HepG2 (cell line): ENCODE measurements at regions not wholly inside any gene's neighbourhood (a gene's known extent, or its start where the extent isn't known, plus 50 kb on each side); places are given as distances from the start of the nearest gene placed in this dataset.
A peak's percentile ranks its signal among the peaks of the same experiment; 100 is the strongest.

Source experiments
- ATAC-seq: fragments of 200-7000 bp; cut with Tn5 transposase; 3 replicates; pipeline ENCODE4 v1.9.1; 2020; ENCODE audit warnings: mild to moderate bottlenecking, moderate library complexity
- BruUV-seq: library from RNA; stranded (reverse); fragments of 400-500 nt; replicated peaks from 2 replicates; lab custom pipeline; 2021; lab: Mats Ljungman, UMichigan
- CTCF ChIA-PET: fragments of 300-600 bp; formaldehyde crosslinking; extraction: SDS; loops from one replicate; lab custom pipeline; 2021; ENCODE audit warnings: low total read pairs, inconsistent platforms, low intra/inter-chr PET ratio; lab: Yijun Ruan, JAX
- POLR2A ChIA-PET: fragments of 350-600 bp; sonication (Branson Sonifier 250); formaldehyde crosslinking; loops from one replicate; lab custom pipeline; 2020; ENCODE audit warnings: antibody characterized with exemption, inconsistent platforms; lab: Yijun Ruan, JAX
- DNase-seq: peaks from one replicate; pipeline ENCODE4 v3.0.0-alpha.2; 2015; ENCODE audit warnings: low spot score
- FAIRE-seq: peaks from 3 replicates; lab custom pipeline; 2011; peaks lifted over from hg19 to GRCh38; lab: Jason Lieb, UNC
- H2AFZ ChIP-seq: one replicate; pipeline ENCODE4 v1.6.1; 2011; ENCODE audit warnings: low read length, inconsistent platforms
- H3K27ac ChIP-seq: fragments of 300-600 bp; 3 replicates; pipeline ENCODE4 v1.8.0; 2011; ENCODE audit warnings: mixed run types, mild to moderate bottlenecking, mixed read lengths, low read length, inconsistent platforms; ENCODE audit not compliant: insufficient read depth; ENCODE audit errors: extremely low read length
- H3K27me3 ChIP-seq, 2 experiments: fragments of 200-600 bp in 1 of 2; 2 replicates in 1 of 2; 3 replicates in 1 of 2; pipeline versions ENCODE4 v1.6.0 to v1.8.0; 2011; ENCODE audit warnings: low read length in 2 of 2, mild to moderate bottlenecking in 2 of 2, moderate library complexity in 2 of 2, inconsistent platforms in 1 of 2; ENCODE audit not compliant: insufficient read depth in 2 of 2, control insufficient read depth in 1 of 2
- H3K36me3 ChIP-seq, 2 experiments: fragments of 200-600 bp in 1 of 2; replicated peaks in 1 of 2; 2 replicates in 1 of 2; 3 replicates in 1 of 2; pipeline versions ENCODE4 v1.5.1 to v1.8.0; 2011; ENCODE audit warnings: low read length in 2 of 2, inconsistent platforms in 1 of 2; ENCODE audit not compliant: insufficient read depth in 2 of 2, control insufficient read depth in 1 of 2
- H3K4me1 ChIP-seq: 2 replicates; pipeline ENCODE4 v1.5.1; 2012; ENCODE audit warnings: low read length, inconsistent platforms; ENCODE audit not compliant: insufficient read depth
- H3K4me2 ChIP-seq: 2 replicates; pipeline ENCODE4 v1.6.0; 2011; ENCODE audit warnings: low read depth, low read length, inconsistent platforms
- H3K4me3 ChIP-seq, 3 experiments: fragments of 200-600 bp in 1 of 3; sonication (generic), shearing (Covaris generic) in 1 of 3; replicated peaks in 1 of 3; 2 replicates each; pipeline ENCODE4 v1.5.1; 2011 to 2016; ENCODE audit warnings: low read length in 3 of 3, inconsistent platforms in 2 of 3, low read depth in 2 of 3, mild to moderate bottlenecking in 2 of 3, control low read depth in 1 of 3, mixed read lengths in 1 of 3; ENCODE audit not compliant: insufficient read depth in 1 of 3
- H3K79me2 ChIP-seq: one replicate; pipeline ENCODE4 v1.6.1; 2011; ENCODE audit warnings: low read length, inconsistent platforms; ENCODE audit not compliant: insufficient read depth
- H3K9ac ChIP-seq: 2 replicates; pipeline ENCODE4 v1.6.0; 2011; ENCODE audit warnings: mild to moderate bottlenecking, low read depth, low read length, inconsistent platforms; ENCODE audit not compliant: insufficient read depth
- H3K9me3 ChIP-seq: 2 replicates; pipeline ENCODE4 v1.5.1; 2012; ENCODE audit warnings: mild to moderate bottlenecking, low read length
- H4K20me1 ChIP-seq: 2 replicates; pipeline ENCODE4 v1.6.0; 2011; ENCODE audit warnings: inconsistent platforms, mild to moderate bottlenecking, low read length, moderate library complexity; ENCODE audit not compliant: insufficient read depth
- MAFF ChIP-seq: IDR thresholded peaks from 2 replicates; pipeline ENCODE4 v1.6.1; 2011; ENCODE audit warnings: low read depth, low read length, improper control_type of control experiment
- MAFK ChIP-seq, 2 experiments: IDR thresholded peaks in 1 of 2; conservative IDR thresholded peaks in 1 of 2; 2 replicates each; pipeline ENCODE4 v1.6.1; 2011; ENCODE audit warnings: improper control_type of control experiment in 2 of 2, low read length in 2 of 2
- MED13 ChIP-seq: sonication (generic); formaldehyde crosslinking; IDR thresholded peaks from 2 replicates; pipeline ENCODE4 v1.5.0; 2020; ENCODE audit warnings: missing genetic modification reagents
- NKX3-1 ChIP-seq: sonication (generic); formaldehyde crosslinking; IDR thresholded peaks from 2 replicates; pipeline ENCODE4 v1.5.0; 2020; ENCODE audit warnings: missing genetic modification reagents
- ZNF430 ChIP-seq: sonication (generic); formaldehyde crosslinking; IDR thresholded peaks from 2 replicates; pipeline ENCODE4 v1.9.0; 2021; ENCODE audit warnings: mild to moderate bottlenecking, missing genetic modification reagents
- ZNF615 ChIP-seq: sonication (generic); formaldehyde crosslinking; IDR thresholded peaks from 2 replicates; pipeline ENCODE4 v1.5.0; 2020; ENCODE audit warnings: mild to moderate bottlenecking, missing genetic modification reagents, borderline replicate concordance
- ZNF652 ChIP-seq: IDR thresholded peaks from 2 replicates; pipeline ENCODE4 v1.6.1; 2016; ENCODE audit warnings: low read depth, borderline replicate concordance
- WGBS: methylation state at CpG from one replicate; pipeline ENCODE4 v1.1.6; 2017; ENCODE audit warnings: low lambda C conversion rate; 5-methylcytosine and 5-hydroxymethylcytosine counted together
- in situ Hi-C: cut with HindIII; loops from 2 replicates; pipeline ENCODE4 v1.10.0; 2017; ENCODE audit warnings: low pct_unique_long_range_greater_than_20kb; ENCODE audit not compliant: extremely low pct_ligation_motif_present
- intact Hi-C: fragments of 100-400 bp; cut with micrococcal nuclease; formaldehyde crosslinking; loops from one replicate; pipeline ENCODE4 v1.10.0; 2022; ENCODE audit not compliant: unreplicated experiment
- TF ChIP-seq, protein P1 (sequence below): sonication (generic); formaldehyde crosslinking; conservative IDR thresholded peaks from 2 replicates; pipeline ENCODE4 v1.4.0; 2020; ENCODE audit warnings: missing genetic modification reagents
- TF ChIP-seq, protein P2 (sequence below): sonication (generic); formaldehyde crosslinking; IDR thresholded peaks from 2 replicates; pipeline ENCODE4 v1.4.0; 2020; ENCODE audit warnings: mild to moderate bottlenecking, missing genetic modification reagents
- TF ChIP-seq, protein P3 (sequence below): sonication (generic); formaldehyde crosslinking; IDR thresholded peaks from 2 replicates; pipeline ENCODE4 v1.5.0; 2020; ENCODE audit warnings: missing genetic modification reagents

DNA sequence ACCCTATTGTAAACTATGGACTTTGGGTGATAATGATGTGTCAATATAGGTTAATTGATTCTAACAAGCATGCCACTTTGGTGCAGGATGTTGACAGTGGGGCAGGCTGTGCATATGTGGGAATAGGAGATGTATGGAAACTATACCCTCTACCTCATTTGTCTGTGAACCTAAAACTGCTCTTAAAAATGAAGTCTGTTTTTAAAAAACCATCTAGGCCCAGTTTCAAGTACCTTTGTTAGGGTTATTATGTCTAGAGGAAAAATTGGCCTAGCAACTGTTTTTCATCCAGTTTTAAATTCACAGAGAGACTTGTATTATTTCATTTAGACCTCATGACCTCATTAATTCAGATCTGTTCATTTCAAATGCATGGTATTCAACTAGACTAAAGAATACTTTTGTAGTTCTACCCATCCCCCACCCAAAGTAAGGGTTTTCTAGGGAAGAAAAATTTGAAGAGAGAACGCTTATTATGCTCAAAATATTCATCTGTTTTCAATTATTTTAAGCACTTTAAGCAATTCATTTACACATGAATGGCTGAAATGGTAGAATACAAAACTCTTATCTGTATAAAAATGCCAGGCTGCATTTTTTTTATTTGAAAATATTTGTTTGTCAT is 1781.9 kb upstream of the MIR17HG start (continued):
- TF ChIP-seq, protein P1, sequence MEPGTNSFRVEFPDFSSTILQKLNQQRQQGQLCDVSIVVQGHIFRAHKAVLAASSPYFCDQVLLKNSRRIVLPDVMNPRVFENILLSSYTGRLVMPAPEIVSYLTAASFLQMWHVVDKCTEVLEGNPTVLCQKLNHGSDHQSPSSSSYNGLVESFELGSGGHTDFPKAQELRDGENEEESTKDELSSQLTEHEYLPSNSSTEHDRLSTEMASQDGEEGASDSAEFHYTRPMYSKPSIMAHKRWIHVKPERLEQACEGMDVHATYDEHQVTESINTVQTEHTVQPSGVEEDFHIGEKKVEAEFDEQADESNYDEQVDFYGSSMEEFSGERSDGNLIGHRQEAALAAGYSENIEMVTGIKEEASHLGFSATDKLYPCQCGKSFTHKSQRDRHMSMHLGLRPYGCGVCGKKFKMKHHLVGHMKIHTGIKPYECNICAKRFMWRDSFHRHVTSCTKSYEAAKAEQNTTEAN (CRISPR knock-in tag) = no peak
- TF ChIP-seq, protein P2, sequence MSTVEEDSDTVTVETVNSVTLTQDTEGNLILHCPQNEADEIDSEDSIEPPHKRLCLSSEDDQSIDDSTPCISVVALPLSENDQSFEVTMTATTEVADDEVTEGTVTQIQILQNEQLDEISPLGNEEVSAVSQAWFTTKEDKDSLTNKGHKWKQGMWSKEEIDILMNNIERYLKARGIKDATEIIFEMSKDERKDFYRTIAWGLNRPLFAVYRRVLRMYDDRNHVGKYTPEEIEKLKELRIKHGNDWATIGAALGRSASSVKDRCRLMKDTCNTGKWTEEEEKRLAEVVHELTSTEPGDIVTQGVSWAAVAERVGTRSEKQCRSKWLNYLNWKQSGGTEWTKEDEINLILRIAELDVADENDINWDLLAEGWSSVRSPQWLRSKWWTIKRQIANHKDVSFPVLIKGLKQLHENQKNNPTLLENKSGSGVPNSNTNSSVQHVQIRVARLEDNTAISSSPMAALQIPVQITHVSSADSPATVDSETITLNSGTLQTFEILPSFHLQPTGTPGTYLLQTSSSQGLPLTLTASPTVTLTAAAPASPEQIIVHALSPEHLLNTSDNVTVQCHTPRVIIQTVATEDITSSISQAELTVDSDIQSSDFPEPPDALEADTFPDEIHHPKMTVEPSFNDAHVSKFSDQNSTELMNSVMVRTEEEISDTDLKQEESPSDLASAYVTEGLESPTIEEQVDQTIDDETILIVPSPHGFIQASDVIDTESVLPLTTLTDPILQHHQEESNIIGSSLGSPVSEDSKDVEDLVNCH (CRISPR knock-in tag) = no peak
- TF ChIP-seq ZNF430 (no peak), ZNF615 (CRISPR knock-in tag) (no peak), ZNF652 (CRISPR knock-in tag) (no peak), NKX3-1 (CRISPR knock-in tag) (no peak)
- TF ChIP-seq, all 625 proteins: peak for 0

DNA sequence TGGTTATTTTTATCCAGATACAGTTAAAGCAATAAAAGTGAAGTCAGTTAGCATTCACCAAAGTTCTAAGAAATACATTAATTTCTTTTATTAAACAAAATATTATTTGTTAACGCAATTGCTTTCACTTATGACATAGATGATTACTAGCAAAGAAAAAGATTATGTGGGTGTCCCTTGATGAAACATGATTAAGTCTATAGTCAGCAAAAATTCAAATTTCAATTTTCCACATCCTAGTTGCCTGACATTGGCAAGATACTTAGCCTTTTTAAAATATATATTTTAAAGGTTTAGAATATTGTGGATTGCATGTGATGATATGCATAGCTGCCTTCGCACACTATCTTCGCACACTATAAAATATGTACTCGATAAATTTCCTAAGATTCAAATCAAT is 1780.5 kb upstream of the MIR17HG start:
- no peak overlapping the region for H2AFZ ChIP-seq
- H3K9me3 ChIP-seq = peaks cover 13% of the 10 kb centered on the region
- H3K9ac ChIP-seq = no peak overlapping the region
- intact Hi-C loops = no loop called here
- no peaks in the 10 kb centered on the region for H3K79me2 ChIP-seq
- TF ChIP-seq MAFK (conservative IDR thresholded peaks at IDR 0.05 in 1 of 2, IDR thresholded peaks at IDR 0.05 in 1 of 2; ENCODE audit: low read length in 2 of 2) = peak; percentile 64 to 81
- no peak for TF ChIP-seq MED13
- TF ChIP-seq, protein P3, sequence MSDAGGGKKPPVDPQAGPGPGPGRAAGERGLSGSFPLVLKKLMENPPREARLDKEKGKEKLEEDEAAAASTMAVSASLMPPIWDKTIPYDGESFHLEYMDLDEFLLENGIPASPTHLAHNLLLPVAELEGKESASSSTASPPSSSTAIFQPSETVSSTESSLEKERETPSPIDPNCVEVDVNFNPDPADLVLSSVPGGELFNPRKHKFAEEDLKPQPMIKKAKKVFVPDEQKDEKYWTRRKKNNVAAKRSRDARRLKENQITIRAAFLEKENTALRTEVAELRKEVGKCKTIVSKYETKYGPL = no peak
- TF ChIP-seq MAFF = peak; percentile 57; the same call in 1 of the 2 replicates
- TF ChIP-seq, all 625 proteins: peak for 2
- Histone ChIP-seq H3K36me3 (no peaks in the 10 kb centered on the region), H3K4me1 (no peaks in the 10 kb centered on the region), H4K20me1 (no peaks in the 10 kb centered on the region), H3K27ac (no peak overlapping the region), H3K27me3 (no peaks in the 10 kb centered on the region), H3K4me3 (no peak overlapping the region), H3K4me2 (no peak overlapping the region)
- FAIRE-seq (no peak), DNase-seq (no peak), ATAC-seq (no peak)
- POLR2A ChIA-PET = no interaction called here
- WGBS = 34% methylated on average over 4 of the region's 4 CpGs
- no TSS peak for BruUV-seq
- in situ Hi-C loops = no loop called here
- CTCF ChIA-PET = no interaction called here
